GM10266 (cell line): ENCODE measurements at regions not wholly inside any gene's neighbourhood (a gene's known extent, or its start where the extent isn't known, plus 50 kb on each side); places are given as distances from the start of the nearest gene placed in this dataset.
"Not testable (repeated sequence)": the region's sequence is repeated elsewhere in the genome, so short reads cannot be mapped to it uniquely, and the experiment has no call there.

Experiments
- DNase-seq: peaks from one replicate; pipeline ENCODE4 v3.0.0; 2012; ENCODE audit errors: extremely low spot score
- CTCF ChIP-seq: IDR thresholded peaks from 2 replicates; pipeline ENCODE4 v1.5.1; 2012; ENCODE audit warnings: mild to moderate bottlenecking, low read depth; ENCODE audit not compliant: control insufficient read depth, insufficient read depth; ENCODE audit errors: missing control alignments

DNA sequence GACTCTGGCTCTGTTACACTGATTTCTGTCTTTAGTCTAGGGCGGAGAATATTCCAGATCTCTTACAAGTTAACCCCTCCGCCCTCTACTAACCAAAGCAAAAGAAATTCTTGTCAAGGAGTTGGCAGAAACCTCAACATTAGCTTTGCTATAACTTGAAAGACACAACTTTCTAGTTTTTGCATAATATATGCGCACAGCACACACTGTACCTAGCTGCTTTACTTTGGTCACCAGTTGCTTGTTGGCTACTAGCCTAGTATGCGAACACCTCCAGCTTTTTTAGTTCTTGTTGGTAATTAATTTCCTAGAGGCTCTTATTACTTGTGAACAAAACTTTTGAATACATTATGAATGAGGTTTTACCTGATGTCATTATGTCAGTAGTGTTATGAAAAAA is 348.8 kb upstream of the C2CD4B start:
- TF ChIP-seq CTCF = no peak
- no peak for DNase-seq

DNA sequence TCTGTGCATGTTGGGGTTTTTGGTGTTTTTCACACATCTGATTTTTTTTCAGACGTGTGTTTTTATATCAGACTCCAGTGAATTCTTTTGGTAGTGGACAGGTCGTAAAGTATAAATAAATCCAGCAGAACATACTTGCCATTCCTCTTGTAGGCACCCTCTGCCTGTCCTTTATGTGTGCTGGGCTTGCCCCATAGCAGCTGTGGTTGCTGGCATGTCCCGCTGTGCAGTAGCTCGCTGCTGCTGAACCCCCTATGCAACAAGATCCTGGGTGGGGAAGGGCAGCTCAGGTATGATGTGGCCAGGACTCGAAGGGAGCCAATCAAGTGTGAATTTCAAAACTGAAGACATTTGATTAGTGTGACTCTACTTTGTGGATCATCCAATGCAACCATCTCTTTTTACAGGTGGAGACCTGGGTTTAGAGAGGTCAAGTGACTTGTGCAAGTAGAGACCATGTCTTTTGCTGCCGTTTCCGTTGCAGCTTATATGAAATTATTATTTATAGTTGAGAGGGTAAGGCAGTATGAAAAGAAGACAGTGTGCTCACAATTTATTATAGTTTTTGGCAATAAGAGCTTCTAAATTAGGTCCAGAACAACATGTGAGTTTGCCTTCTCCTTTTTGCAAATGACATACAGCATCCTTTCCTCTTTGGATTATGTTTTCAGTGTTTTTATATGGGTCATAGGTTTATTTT is 350.8 kb upstream of the C2CD4B start:
- TF ChIP-seq CTCF = no peak
- DNase-seq = no peak

DNA sequence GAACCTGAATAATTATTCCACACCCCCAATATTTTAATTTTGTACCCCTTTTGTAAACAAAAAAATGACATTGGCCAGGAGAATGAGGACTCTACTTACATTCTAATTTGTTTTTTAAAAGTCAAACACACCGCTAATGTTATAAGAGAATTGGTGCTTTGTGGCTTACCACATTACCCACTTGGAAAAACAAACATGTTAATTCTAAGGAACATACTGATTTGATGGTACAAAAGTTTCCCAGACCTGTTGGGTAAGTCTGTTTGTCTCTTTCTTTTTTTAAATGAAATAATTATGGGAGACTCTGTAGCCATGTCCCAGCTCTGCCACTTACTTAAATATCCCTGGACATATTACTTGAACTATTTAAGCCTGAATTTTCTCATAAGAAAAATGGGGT is 352.5 kb upstream of the C2CD4B start:
- no peak for DNase-seq

GRCh38 chr15:62518666-62519065 is 353.6 kb upstream of the C2CD4B start:
- DNase-seq = not testable (repeated sequence)

More for the DNA sequence above, 352.5 kb upstream of the C2CD4B start:
- no peak for TF ChIP-seq CTCF

DNA sequence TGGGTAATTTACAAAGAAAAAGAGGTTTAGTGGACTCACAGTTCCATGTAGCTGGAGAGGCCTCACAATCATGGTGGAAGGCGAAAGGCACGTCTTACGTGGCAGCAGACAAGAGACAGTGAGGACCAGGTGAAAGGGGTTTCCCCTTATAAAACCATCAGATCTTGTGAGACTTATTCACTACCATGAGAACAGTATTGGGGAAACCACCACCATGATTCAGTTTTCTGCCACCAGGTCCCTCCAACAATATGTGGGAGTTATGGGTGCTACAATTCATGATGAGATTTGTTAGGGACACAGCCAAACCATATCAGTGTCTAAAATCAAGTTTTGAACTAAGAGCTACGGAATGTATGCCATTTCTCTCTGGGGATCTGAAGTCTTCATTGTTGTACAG is 354.8 kb upstream of the C2CD4B start:
- no peak for TF ChIP-seq CTCF
- DNase-seq = no peak

- no peak for DNase-seq
- no peak for TF ChIP-seq CTCF
These were observed 355.8 kb upstream of the C2CD4B start for GRCh38 chr15:62520887-62521286.

DNA sequence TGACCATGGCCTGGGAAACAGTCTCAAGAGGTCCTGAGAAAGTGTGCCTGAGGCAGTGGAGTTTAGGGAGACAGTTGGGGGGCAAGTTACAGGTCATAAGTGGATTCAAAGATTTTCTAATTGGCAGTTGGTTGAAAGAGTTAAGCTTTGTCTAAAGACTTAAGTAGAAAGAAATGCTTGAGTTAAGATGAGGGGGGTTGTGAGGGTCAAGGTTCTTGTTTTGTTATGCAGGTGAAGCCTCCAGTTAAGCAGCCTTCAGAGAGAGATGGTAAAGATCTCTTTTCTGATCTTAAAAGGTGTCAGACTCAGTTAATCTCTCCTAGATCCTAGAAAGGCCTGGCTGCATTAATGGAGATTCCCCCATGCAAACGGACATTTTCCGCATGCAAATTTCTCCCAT is 356.3 kb upstream of the C2CD4B start:
- no peak for TF ChIP-seq CTCF
- no peak for DNase-seq

DNA sequence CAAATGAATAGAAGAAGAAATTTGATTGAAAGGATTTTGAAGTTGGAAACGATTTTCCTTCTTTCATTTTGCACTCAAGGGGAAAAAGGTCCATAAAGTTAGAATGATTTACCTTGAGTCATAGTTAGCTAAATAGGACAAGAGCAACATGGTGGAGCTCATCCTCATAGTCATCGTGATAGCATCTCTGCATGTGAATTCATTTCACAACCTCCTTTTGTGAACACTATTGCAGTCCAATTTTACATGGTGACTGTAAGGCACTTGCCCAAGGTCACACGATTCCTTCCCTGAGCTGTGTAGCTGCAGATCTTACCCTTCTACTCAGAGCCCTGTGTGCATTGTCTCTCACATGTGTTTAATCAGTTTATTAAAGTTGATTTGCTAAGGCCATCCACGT is 359.8 kb upstream of the C2CD4B start:
- TF ChIP-seq CTCF = no peak
- DNase-seq = no peak
